HCT116 (cell line): ENCODE measurements at regions not wholly inside any gene's neighbourhood (a gene's known extent, or its start where the extent isn't known, plus 50 kb on each side); places are given as distances from the start of the nearest gene placed in this dataset.

Experiments
- CEBPB ChIP-seq: IDR thresholded peaks from 2 replicates; pipeline ENCODE4 v1.6.1; 2012; ENCODE audit warnings: low read depth
- EGR1 ChIP-seq: IDR thresholded peaks from 2 replicates; pipeline ENCODE4 v1.6.1; 2012; ENCODE audit warnings: low read depth
- EZH2 ChIP-seq: fragments of 200-600 bp; sonication (generic); IDR thresholded peaks from 2 replicates; pipeline ENCODE4 v1.6.1; 2017; ENCODE audit warnings: antibody characterized with exemption, mixed run types
- EZH2phosphoT487 ChIP-seq: fragments of 200-600 bp; IDR thresholded peaks from 2 replicates; pipeline ENCODE4 v1.6.1; 2018; ENCODE audit warnings: antibody characterized with exemption, borderline replicate concordance
- FOSL1 ChIP-seq: IDR thresholded peaks from 2 replicates; pipeline ENCODE4 v1.6.1; 2012; ENCODE audit warnings: low read depth
- JUND ChIP-seq: IDR thresholded peaks from 2 replicates; pipeline ENCODE4 v1.6.1; 2012
- POLR2A ChIP-seq: IDR thresholded peaks from 2 replicates; pipeline ENCODE4 v1.7.0; 2011; ENCODE audit warnings: borderline replicate concordance; ENCODE audit not compliant: insufficient read depth, insufficient read length; ENCODE audit errors: extremely low read depth
- POLR2AphosphoS5 ChIP-seq: IDR thresholded peaks from 2 replicates; pipeline ENCODE4 v1.6.1; 2011; ENCODE audit warnings: mild to moderate bottlenecking, low read depth, low read length, moderate library complexity
- SP1 ChIP-seq: IDR thresholded peaks from 2 replicates; pipeline ENCODE4 v1.6.1; 2012; ENCODE audit warnings: low read depth
- TCF7L2 ChIP-seq: IDR thresholded peaks from 2 replicates; pipeline ENCODE4 v1.7.0; 2011; ENCODE audit warnings: borderline replicate concordance, inconsistent platforms; ENCODE audit not compliant: insufficient read depth, insufficient read length; ENCODE audit errors: extremely low read depth
- YY1 ChIP-seq: IDR thresholded peaks from 2 replicates; pipeline ENCODE4 v1.6.1; 2011; ENCODE audit warnings: low read length, low read depth, moderate library complexity, mild to moderate bottlenecking; ENCODE audit not compliant: insufficient replicate concordance; ENCODE audit errors: extremely low read depth
- TF ChIP-seq, protein P1 (sequence below), 3 experiments: fragments of 200-600 bp in 1 of 3; sonication (generic) in 1 of 3; IDR thresholded peaks in 2 of 3; conservative IDR thresholded peaks in 1 of 3; 2 replicates each; pipeline ENCODE4 v1.5.1; 2012 to 2017; ENCODE audit warnings: low read depth in 2 of 3, low read length in 2 of 3, antibody characterized with exemption in 1 of 3, borderline replicate concordance in 1 of 3, control low read depth in 1 of 3, mild to moderate bottlenecking in 1 of 3, mixed read lengths in 1 of 3, mixed run types in 1 of 3, moderate library complexity in 1 of 3; ENCODE audit not compliant: insufficient read depth in 1 of 3
- TF ChIP-seq, protein P2 (sequence below): IDR thresholded peaks from 2 replicates; pipeline ENCODE4 v1.6.1; 2012; ENCODE audit warnings: low read depth

DNA sequence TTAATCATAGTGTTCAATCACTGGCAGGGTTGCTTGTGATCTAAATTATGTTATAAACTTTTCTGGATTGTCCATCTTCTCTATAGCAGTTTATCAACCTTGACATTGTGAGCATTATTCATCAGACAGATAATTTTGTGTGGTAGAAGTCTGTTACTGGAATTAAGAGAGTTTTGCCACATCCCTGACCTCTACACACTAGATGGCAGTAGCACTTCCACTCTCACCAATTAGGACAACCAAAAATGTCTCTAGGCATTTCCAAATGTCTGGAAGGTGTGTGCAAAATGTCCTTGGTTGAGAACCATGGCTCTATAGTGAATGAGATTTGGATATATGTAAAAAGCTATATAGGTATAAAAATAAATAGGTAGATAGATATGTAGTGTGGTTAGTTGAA is 324.1 kb upstream of the FAM47C start:
- TF ChIP-seq, protein P1, sequence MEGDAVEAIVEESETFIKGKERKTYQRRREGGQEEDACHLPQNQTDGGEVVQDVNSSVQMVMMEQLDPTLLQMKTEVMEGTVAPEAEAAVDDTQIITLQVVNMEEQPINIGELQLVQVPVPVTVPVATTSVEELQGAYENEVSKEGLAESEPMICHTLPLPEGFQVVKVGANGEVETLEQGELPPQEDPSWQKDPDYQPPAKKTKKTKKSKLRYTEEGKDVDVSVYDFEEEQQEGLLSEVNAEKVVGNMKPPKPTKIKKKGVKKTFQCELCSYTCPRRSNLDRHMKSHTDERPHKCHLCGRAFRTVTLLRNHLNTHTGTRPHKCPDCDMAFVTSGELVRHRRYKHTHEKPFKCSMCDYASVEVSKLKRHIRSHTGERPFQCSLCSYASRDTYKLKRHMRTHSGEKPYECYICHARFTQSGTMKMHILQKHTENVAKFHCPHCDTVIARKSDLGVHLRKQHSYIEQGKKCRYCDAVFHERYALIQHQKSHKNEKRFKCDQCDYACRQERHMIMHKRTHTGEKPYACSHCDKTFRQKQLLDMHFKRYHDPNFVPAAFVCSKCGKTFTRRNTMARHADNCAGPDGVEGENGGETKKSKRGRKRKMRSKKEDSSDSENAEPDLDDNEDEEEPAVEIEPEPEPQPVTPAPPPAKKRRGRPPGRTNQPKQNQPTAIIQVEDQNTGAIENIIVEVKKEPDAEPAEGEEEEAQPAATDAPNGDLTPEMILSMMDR (IDR thresholded peaks at IDR 0.05 in 2 of 3, conservative IDR thresholded peaks at IDR 0.05 in 1 of 3; ENCODE audit: borderline replicate concordance in 1 of 3, insufficient read depth in 1 of 3, low read depth in 2 of 3, low read length in 2 of 3): no peak
- TF ChIP-seq EZH2 (no peak), TCF7L2 (no peak), EZH2phosphoT487 (no peak), POLR2A (no peak), POLR2AphosphoS5 (no peak), YY1 (no peak), EGR1 (no peak), CEBPB (no peak), JUND (no peak), SP1 (no peak), FOSL1 (no peak)
- TF ChIP-seq, protein P2, sequence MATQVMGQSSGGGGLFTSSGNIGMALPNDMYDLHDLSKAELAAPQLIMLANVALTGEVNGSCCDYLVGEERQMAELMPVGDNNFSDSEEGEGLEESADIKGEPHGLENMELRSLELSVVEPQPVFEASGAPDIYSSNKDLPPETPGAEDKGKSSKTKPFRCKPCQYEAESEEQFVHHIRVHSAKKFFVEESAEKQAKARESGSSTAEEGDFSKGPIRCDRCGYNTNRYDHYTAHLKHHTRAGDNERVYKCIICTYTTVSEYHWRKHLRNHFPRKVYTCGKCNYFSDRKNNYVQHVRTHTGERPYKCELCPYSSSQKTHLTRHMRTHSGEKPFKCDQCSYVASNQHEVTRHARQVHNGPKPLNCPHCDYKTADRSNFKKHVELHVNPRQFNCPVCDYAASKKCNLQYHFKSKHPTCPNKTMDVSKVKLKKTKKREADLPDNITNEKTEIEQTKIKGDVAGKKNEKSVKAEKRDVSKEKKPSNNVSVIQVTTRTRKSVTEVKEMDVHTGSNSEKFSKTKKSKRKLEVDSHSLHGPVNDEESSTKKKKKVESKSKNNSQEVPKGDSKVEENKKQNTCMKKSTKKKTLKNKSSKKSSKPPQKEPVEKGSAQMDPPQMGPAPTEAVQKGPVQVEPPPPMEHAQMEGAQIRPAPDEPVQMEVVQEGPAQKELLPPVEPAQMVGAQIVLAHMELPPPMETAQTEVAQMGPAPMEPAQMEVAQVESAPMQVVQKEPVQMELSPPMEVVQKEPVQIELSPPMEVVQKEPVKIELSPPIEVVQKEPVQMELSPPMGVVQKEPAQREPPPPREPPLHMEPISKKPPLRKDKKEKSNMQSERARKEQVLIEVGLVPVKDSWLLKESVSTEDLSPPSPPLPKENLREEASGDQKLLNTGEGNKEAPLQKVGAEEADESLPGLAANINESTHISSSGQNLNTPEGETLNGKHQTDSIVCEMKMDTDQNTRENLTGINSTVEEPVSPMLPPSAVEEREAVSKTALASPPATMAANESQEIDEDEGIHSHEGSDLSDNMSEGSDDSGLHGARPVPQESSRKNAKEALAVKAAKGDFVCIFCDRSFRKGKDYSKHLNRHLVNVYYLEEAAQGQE: no peak
